HuH-7 (cell line): ENCODE measurements at regions not wholly inside any gene's neighbourhood (a gene's known extent, or its start where the extent isn't known, plus 50 kb on each side); places are given as distances from the start of the nearest gene placed in this dataset.

Source experiments
- DNase-seq: peaks from one replicate; pipeline ENCODE4 v3.0.0; 2011; ENCODE audit warnings: low spot score

DNA sequence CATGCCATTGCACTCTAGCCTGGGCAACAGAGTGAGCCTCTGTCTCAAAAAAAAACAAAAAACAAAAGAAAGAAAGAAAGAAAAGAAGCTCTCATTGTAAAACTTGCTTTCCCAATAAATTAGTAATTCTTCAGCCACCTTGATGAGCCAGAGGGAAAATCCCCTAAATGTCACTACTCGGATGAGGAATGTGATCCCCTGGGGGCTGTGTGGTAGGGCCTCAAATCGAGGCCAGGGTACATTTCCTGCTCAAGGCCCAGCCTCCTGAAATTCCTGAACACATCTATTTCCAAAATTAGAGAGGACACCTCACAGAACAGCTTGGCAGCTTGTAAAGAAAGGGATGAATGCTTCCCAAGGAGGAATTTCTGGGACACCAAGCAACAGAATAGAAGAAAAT lies 147.1 kb upstream of the SESN3 start:
- DNase-seq: no peak

DNA sequence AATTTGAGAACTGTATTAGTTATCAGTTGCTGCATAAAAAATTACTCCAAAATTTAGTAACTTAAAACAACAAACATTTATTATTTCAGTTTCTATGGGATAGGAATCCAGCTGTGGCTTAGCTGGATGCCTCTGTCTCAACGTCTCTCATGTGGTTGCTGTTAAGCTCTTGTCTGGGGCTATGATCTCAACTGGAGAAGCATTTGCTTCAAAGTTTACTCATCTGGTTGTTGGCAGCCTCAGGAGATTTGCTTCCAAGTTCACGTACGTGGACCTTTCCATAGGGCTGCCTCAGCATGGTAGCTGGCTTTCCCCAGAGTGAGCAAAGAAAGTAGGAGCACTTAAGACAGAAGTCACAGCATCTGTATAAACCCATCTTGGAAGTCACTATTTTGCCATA lies 144.9 kb upstream of the SESN3 start:
- DNase-seq: no peak

DNA sequence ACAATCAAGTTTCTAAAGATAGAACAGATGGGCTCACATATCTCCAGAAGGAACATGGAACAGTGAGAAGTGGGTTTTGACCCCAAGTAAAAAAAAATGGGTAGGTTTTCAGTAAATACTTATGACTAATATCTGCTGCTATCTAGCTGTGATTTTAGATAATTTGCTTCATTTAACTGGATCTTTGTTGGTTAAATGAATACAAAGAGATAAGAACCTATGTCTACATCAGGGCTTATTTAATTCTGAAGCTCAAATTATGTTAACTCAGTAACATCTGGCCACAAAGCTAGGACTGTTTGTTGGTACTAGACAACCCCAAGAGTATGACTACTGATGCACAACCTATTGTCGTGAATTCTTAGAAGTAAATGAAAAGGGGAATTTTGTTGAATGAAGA lies 144.4 kb upstream of the SESN3 start:
- DNase-seq: no peak

DNA sequence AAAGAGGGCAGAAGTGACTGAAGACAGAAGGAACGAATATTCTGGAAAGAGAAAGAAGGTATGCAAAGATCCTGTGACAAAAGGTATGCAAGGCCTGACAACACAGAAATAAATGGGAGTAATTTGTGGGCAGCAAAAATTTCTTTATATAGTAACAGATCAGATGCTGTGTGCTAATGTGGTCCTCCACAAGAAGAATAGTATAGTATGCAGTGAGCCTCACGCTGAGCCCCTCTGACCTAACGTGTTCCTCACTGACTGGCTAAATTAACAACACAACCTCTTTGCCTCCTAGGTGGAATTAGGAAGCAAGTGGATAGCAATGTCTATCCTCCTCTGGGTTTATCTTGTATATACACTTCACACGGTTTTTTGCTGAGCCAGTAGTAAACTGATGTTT lies 143.1 kb upstream of the SESN3 start:
- no peak for DNase-seq

DNA sequence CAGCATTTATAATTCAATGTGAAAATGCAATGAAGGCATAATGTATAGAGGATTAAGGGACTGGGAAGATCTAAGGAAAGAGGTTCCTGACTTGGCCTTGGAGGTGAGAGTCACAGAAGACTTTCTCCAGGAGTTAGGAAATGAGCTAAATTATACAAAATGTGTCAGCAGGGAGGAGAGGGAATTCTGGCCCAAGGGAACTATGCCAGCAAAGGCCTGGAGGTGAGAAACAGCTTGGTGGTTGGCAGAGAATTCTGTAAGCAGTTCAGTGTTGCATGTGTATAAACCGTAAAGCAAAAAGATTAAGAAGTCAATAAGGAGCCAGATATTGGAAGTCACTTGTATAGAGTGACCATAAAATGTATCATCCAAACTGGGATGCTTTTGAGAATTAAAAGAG lies 142.2 kb upstream of the SESN3 start:
- no peak for DNase-seq

DNA sequence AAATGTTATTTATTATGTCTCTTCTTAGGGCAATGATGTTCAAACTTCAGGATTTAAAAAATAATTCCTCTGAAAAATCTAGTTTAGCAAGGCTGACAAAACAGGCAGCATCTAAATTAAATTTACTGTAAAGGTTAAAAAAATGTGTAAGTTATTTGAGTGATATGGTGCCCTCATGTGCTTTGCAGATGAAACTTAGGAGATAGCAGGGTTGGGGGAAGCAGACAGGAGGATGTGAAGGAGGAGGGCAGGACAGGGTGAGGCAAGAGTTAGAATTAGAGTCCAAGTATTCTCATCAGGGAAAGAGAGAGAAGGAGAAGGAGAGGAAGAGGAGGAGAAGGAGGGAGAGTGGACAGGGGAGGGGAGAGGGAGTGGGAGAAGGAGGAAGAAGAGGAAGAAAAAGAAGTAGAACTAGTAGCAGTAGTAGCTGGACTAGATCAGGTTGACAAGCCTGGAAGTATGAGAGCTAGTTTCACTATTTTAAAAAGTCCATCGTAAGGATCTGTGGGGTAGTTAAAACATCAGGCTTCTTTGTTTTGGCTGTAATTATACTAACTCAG lies 141.2 kb upstream of the SESN3 start:
- no peak for DNase-seq

DNA sequence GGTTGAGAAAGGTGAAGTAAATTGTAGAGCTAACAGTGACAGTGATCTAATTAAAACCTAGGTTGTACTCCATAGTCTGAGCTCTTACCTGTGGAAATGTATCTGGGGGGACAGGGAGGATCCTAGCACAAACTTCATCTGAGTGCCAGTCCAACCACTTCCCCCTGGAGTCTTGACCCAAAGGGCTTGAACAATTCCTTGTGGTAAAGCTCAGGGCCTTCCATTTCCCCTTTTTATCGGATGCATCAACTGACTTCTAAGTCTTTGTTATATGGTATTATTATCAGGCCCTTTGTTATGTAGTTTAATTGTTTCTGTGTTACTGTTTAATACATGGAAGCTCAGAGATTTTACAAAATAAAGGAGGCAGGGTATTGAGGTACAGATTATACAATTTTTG lies 140.2 kb upstream of the SESN3 start:
- DNase-seq: no peak

DNA sequence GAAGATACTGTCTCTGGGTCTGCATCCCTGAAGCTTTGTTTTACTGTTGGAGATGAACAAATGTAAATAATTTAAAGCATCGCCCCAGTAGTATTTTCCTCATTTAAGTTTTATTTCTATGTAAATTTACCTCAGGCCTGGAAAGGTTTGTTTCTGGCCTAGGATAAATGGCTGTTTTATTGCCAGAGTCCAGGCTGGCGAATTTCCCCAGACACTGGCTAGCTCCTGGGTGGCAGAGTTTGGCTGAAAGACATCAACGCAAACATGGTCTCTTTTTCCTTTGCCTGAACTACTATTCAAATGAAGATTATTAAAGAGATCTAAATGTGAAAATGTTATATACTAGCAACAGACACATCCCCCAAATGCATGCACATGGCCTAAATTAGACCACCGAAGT lies 136.7 kb upstream of the SESN3 start:
- no peak for DNase-seq

DNA sequence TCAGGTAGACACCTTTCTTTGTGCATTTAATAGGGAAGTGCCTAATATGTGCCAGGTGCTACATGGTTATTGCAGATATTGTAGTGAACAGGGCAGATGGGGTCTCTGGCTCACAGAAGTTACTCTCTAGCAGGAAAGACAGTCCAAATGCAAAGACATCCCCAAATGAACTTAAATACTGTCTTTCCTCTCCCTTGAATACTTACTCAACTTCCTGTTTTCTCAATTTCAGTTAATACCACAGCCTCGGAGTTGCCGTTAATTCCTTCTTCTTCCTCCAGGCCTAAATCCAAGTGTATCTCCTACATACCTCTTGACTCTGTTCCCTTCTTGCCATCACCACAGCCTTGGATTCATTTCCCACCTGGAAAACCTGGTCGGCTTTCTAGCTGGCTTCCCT lies 134.3 kb upstream of the SESN3 start:
- no peak for DNase-seq

DNA sequence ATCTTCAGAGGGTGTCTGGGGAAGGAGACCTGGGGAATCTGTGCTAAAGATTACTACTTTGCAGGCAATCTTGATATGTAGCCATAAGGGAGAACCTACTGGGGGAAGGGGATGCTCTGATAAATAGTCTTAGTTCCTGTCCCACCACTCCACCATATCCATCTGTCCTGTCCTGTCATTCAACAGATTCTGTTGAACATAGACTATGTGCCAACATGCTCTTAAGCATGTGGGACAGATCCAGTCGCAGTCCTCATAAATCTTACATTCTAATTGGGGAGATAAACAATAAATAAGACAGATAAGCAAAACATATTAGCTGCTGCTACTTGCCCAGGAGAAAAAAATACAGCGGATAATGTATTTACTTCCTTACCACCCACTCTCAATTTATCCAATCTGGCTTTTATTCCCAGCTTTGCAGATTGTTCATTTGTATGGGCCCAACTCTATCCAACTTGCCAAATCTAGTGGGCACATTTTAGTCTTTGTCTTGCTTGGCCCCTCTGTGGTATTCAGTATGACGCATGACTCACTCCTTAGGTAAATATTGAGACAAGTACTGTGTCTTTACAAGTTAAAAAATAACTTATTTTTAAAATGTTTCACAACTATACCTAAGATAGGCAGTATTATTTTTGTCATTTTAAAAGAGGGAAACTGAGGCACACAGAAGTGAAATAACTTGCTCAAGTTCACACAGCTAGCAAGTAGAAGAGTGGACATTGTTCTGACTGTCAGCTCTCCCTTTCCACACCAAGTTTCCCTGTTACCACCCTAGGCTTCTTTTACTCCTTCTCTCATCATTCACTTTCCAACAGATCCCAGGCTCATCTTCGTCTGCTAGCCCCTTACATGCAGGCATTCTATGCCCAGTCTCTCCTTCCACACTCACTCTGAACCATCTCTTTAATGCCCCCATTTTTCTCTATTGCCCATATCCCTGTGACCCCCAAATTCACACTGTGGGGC lies 133.6 kb upstream of the SESN3 start:
- DNase-seq: peak; percentile 27

DNA sequence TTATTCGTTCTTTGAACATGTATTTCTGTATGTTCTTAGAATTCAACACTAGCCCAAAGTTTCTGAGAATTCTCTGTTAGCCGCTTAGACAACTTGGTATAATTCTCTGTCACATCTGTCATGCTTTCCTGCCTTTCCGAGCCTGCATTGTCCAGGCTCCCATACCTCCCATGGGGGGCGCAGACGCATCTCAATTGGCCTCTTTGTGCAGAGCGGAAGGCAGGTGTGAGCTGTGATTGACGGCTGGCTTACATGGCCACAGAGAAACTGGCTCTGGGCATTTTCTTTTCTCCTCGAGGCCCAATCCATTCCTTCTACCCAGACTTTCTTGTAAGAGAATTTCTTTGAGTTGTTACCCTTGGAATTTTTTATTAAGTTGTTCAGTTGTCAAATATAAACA lies 132.7 kb upstream of the SESN3 start:
- no peak for DNase-seq

DNA sequence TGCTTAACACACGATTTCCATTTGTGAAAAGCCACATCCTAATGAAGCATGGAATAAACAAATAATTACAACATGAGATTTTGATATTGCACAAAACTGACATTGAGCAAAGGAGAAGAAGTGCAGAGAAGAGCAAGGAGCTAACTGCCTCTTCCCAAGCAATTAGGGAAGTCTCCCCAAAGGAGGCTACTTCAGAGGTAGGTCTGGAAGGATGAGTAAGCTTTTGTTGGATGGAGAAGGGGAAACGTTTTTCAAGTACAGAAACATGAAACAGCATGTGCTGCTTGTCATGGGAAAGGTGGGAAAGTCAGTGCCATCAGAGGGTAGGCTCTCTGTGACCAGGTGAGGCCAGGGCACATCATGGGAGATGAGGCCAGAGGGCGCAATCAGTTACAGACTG lies 132.2 kb upstream of the SESN3 start:
- no peak for DNase-seq

DNA sequence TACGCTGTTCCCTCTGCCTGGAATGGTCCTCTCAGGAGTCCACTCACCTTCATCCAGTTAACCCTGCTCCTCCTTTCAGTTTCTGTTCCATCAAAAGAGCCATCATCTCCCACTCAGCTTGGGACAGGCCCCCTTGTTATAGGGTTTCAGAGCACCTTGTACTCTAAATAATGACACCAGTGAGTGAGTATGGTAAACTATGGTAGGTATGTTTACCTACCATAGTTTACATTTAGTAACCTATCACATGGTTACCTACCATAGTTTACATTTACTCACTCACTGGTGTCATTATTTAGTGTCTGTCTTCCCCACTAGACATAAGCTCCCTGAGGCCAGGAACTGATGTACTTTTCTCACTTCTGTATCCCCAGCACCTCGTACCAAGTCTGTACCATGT lies 130.2 kb upstream of the SESN3 start:
- DNase-seq: no peak

DNA sequence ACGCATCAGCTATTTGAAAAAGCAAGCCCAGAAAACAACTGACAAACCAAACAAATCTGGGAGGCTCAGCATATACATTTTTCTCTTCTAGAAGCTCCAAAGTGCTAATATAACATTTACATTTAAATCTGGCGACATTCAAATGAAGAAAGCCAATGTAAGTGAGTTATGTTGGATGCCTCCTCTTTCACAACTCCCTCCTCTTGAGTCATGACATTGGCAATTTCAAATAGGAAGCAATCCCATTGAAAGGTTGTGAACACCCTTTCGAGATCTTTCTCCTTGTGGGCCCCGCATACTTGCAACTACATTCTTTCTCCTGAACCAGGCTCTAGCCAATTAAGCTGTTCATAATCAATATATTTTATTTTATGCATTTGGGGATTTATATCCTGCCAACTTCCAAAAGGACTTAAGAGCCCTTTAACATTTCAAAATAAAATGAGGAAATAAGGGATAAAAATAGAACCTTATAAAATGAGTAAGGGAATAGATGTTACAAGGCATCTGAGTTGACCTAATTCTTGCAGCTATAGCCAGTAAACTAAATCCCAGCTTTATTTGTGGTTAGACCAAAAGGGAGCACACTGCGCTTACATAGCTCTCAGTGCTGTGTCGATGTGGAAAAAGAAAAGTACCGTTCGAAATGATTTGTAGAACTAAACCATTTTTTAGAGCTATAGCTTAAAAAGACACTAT lies 129.5 kb upstream of the SESN3 start:
- no peak for DNase-seq

DNA sequence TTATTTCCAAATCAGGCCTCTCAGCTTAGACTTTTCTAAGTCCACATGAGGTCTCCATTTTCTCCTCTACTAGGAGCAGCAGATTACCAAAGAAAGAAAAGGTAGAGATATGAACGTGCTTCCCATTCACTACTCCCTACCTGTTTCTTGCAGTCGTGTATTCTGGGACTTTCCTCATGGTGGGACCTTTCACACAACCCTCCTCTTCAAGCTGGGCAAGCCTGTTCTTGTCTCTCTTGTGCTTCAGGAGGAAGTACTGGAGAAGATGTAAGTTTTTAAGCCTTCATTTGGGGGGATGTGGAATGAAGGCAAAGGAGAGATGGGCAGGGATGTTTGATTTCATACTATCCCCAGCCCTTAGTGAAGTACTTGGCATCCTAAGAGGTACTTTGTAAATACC lies 128.8 kb upstream of the SESN3 start:
- no peak for DNase-seq

DNA sequence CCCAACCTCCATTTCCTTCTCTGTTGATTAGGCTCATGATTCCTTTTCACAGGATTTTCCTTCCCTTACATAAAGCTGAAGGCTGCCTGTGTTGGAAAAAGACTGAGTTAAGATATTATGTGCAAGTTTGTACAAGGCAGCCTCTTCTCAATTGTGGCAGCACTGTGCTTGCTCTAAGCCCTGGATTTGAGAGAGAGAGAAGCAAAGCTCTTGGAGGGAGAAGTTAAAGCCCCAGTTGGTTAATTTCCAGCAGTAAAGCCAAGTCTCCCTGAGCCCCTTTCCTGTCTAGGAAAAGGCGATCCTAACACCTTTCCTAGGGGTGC lies 128.3 kb upstream of the SESN3 start:
- no peak for DNase-seq

DNA sequence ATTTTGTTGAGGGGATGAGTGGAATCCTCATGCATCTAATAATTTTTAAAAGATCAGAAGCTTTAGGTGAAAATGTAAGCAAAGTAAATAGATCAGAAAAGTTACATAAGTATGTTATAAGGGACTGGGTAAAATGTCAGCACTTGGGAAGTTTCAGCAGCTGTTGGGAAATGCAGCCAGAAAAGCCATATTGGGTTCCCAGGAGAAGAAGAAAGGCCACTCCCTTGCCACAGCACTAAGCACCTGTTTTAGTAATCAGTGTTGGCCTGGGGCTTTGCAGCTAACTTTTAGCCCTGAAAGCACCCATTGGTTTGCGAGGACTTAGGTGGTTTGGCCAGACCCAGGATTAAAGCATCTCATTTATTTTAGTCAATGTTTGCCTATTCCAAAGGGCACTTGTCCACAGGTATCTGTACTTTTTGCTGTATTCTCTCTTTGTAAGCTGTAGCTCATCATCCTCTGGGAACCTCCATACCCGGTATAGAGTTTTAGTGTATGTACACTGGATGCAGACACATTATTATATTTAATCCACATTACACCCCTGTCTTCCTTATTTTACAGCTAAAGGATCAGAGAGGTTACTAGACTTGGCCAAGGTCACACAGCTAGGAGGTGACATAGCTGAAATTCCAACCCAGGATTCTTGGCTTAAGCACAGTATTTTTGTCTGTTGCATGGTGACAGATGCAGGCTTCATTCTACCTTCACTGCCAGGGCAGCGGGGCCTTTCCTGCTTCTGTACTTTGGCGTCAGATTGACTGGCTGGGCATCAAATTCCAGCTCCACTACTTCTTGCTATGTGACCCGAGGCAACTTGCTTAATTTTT lies 127.7 kb upstream of the SESN3 start:
- DNase-seq: no peak

DNA sequence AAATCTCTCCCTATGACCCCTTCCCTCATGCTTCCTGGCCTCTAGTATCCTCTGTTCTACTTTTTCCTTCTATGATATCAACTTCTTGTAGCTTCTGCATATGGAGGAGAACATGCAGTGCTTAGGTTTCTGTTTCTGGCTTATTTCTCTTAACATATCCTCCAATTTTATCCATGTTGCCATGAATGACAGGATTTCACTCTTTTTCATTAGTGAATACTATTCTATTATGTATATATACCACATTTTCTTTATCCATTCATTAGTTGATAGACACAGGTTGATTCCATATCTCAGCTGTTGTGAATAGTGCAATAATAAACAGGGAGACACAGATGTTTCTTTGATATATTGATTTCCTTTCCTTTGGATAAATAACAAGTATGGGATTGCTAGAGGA lies 123.3 kb upstream of the SESN3 start:
- DNase-seq: no peak

DNA sequence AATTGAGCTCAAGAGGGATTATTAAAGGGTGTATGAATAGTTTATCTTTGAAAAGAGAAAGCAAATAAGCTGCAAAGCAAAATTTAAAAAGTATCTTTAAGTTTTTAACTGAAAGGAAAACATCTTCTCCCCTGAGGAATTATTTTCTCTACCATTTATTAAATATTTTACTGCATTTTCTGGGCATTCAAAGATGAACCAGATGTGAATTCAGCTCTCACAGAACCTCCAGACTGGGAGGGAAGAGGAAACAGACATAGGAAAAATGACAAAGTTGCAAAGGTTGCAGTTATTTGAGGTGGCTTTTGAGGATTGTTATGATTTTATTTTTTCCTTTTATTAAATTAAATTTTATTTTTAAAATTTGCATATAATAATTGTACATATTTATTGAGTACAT lies 122.7 kb upstream of the SESN3 start:
- DNase-seq: no peak

DNA sequence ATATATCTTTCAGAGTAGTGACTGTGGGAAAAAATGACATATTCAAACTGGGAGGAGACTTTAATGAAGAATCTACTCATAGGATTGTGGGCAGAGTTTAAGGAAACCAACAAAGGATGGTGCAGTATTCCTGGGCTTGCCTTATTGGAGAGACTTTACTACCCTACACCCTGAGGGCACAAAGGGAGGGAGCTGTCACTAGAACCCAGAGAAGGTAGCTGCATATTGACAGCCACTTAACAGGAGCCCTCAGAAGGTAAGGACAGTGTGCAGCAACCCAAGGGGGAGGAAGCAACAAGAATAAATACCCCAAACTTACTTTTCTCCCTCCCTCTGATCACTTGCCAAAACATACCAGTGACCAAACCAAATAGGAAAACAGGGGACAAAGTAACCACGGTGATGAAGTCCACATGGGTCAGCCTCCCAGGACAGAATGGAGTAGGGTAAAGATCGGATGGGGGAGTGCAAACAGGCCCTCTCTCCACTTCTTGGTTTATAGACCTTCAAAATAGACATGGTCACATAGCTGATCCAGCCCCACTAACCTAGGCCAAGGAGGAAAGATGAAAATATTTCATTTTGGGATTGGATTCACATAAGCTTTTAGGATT lies 121.8 kb upstream of the SESN3 start:
- no peak for DNase-seq

DNA sequence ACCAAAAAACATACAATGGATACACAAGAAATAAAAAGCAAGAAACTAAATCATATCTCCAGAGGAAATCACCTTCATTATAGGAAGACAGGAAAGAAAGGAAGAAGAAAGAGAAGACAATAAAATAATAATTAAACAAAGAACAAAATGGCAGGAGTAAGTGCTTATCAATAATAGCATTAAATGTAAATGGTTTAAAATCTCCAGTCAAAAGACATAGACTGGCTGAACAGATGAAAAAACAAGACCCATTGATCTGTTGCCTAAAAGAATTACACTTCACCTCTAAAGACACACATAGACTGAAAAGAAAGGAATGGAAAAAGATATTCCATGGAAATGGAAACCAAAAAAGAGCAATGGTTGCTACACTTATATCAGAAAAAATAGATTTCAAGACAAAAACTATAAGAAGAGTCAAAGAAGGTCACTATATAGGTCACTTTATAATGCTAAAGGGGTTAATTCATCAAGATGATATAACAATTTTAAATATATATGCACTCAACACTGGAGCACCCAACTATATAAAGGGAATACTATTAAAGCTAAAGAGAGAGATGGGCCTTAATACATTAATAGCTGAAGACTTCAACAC lies 118.4 kb upstream of the SESN3 start:
- DNase-seq: no peak

DNA sequence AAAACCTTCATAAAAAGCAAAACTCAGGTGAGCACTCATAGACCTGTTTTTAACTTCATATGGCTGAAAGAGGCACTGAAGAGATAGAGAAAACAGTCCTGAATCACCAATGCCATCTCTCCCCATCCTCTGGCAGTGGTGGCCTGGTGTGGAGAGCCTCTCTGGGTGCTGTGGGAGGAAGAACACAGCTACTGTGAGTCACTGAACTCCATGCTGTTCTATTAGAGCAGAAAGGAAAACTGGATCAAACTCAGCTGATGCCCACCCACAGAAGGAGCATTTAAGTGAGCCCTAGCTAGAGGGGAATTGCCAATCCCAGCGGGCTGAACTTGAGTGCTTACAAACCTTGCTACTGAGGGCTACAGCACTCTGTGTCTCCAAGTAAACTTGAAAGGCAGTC lies 115.3 kb upstream of the SESN3 start:
- DNase-seq: no peak
